ENCODE measurements at regions not wholly inside any gene's neighbourhood (a gene's known extent, or its start where the extent isn't known, plus 50 kb on each side); places are given as distances from the start of the nearest gene placed in this dataset.

GRCh38 chr3:35422101-35422500 lies 217.2 kb upstream of the ARPP21 start:
- no peak overlapping the region for H3K4me3 ChIP-seq (ENCODE audit: low read depth, low read length)
- no peak overlapping the region for H4K12ac ChIP-seq (ENCODE audit: low read depth, low read length)
- no peak overlapping the region for H2BK12ac ChIP-seq (ENCODE audit: low read length)
- H3K4me1 ChIP-seq (ENCODE audit: control insufficient read depth in 1 of 2, insufficient read depth in 2 of 2, low read length in 2 of 2), result no peaks in the 10 kb centered on the region
- H3K36me3 ChIP-seq (ENCODE audit: control insufficient read depth in 1 of 2, insufficient read depth in 2 of 2, low read length in 2 of 2), result no peaks in the 10 kb centered on the region
- no peak overlapping the region for H3K4me2 ChIP-seq (ENCODE audit: low read length)
- no peak overlapping the region for H4K91ac ChIP-seq (ENCODE audit: low read depth, low read length)
- no peaks in the 10 kb centered on the region for H3K79me2 ChIP-seq (ENCODE audit: control insufficient read depth, insufficient read depth, low read length, poor library complexity)
- H3K79me1 ChIP-seq (ENCODE audit: low read length), result no peaks in the 10 kb centered on the region
- H3K18ac ChIP-seq (ENCODE audit: low read length), result no peak overlapping the region
- H2AK5ac ChIP-seq (ENCODE audit: low read length), result no peak overlapping the region
- H3K23ac ChIP-seq (ENCODE audit: low read length), result no peak overlapping the region
- no peak overlapping the region for H3K9ac ChIP-seq (ENCODE audit: low read length)
- no peak overlapping the region for H3K27ac ChIP-seq (ENCODE audit: low read depth, low read length)
- WGBS (ENCODE audit: extremely low coverage, insufficient coverage, insufficient read length), result no CpG with 5 or more reads among the region's 1 CpG
- H2AFZ ChIP-seq (ENCODE audit: insufficient read depth, low read length, poor library complexity), result no peak overlapping the region
- H3K4ac ChIP-seq (ENCODE audit: low read depth, low read length), result no peak overlapping the region
- no peaks in the 10 kb centered on the region for H3K9me3 ChIP-seq (ENCODE audit: insufficient read depth, low read depth, low read length)
- H3K14ac ChIP-seq (ENCODE audit: low read length), result no peak overlapping the region
- H2BK120ac ChIP-seq (ENCODE audit: insufficient read depth, low read length, poor library complexity), result no peak overlapping the region
- no peak overlapping the region for H2BK5ac ChIP-seq (ENCODE audit: low read depth, low read length, poor library complexity)
- no peak overlapping the region for H4K8ac ChIP-seq (ENCODE audit: low read depth, low read length)
- no peak for DNase-seq
- no peaks in the 10 kb centered on the region for H3K27me3 ChIP-seq (ENCODE audit: insufficient read depth, low read length)

DNA sequence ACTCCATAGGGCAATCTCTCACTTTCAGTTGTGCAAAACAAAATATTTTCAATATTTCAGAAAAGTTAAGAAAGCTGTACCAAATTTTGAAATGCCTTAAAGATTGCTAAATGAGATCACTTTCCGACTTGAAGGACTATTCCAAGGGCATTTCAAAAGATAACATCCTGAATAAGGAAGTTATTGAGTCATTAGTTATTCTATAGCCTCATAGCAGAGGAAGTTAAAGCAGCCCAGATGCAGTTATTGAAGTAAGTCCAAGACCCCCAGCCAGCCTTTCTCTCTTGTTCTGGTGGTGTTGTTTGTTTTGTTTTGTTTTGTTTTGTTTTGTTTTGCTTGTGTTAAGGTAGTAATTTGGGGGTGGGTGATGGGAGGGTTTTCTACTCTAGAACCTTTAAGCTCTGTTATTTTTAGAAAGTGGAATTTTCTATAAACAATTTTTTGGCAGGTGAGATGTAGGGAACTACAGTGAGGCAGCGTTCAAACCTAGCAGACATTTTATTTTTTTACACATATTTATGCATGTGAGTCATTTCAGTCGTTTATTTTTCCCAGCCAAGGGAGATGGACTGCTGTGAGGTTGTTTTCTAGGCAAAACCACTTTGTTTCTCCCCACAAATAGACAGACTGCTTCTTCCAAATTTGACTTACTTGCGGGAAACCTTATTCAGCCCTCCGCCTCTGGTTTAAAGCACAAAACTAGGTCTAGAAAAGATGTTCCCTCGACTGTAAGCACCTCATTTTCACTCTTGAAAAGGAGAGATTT lies 216.3 kb upstream of the ARPP21 start:
- H2BK5ac ChIP-seq (ENCODE audit: low read depth, low read length, poor library complexity), result no peak overlapping the region
- no peak overlapping the region for H2BK120ac ChIP-seq (ENCODE audit: insufficient read depth, low read length, poor library complexity)
- H4K12ac ChIP-seq (ENCODE audit: low read depth, low read length), result no peak overlapping the region
- no peaks in the 10 kb centered on the region for H3K9me3 ChIP-seq (ENCODE audit: insufficient read depth, low read depth, low read length)
- no peak overlapping the region for H3K27ac ChIP-seq (ENCODE audit: low read depth, low read length)
- no peak for DNase-seq
- no peaks in the 10 kb centered on the region for H3K36me3 ChIP-seq (ENCODE audit: control insufficient read depth in 1 of 2, insufficient read depth in 2 of 2, low read length in 2 of 2)
- no peaks in the 10 kb centered on the region for H3K79me2 ChIP-seq (ENCODE audit: control insufficient read depth, insufficient read depth, low read length, poor library complexity)
- no peak overlapping the region for H3K4ac ChIP-seq (ENCODE audit: low read depth, low read length)
- no peak overlapping the region for H3K14ac ChIP-seq (ENCODE audit: low read length)
- no peak overlapping the region for H3K4me2 ChIP-seq (ENCODE audit: low read length)
- no peaks in the 10 kb centered on the region for H3K4me1 ChIP-seq (ENCODE audit: control insufficient read depth in 1 of 2, insufficient read depth in 2 of 2, low read length in 2 of 2)
- H3K23ac ChIP-seq (ENCODE audit: low read length), result no peak overlapping the region
- H4K8ac ChIP-seq (ENCODE audit: low read depth, low read length), result no peak overlapping the region
- no peaks in the 10 kb centered on the region for H3K27me3 ChIP-seq (ENCODE audit: insufficient read depth, low read length)
- no peak overlapping the region for H2AFZ ChIP-seq (ENCODE audit: insufficient read depth, low read length, poor library complexity)
- H3K9ac ChIP-seq (ENCODE audit: low read length), result no peak overlapping the region
- H4K91ac ChIP-seq (ENCODE audit: low read depth, low read length), result no peak overlapping the region
- no peaks in the 10 kb centered on the region for H3K79me1 ChIP-seq (ENCODE audit: low read length)
- no peak overlapping the region for H3K18ac ChIP-seq (ENCODE audit: low read length)
- no peak overlapping the region for H2BK12ac ChIP-seq (ENCODE audit: low read length)
- no peak overlapping the region for H3K4me3 ChIP-seq (ENCODE audit: low read depth, low read length)
- WGBS (ENCODE audit: extremely low coverage, insufficient coverage, insufficient read length), result no CpG with 5 or more reads among the region's 6 CpGs
- no peak overlapping the region for H2AK5ac ChIP-seq (ENCODE audit: low read length)

- no peaks in the 10 kb centered on the region for H3K9me3 ChIP-seq (ENCODE audit: insufficient read depth, low read depth, low read length)
- H3K27ac ChIP-seq (ENCODE audit: low read depth, low read length), result no peak overlapping the region
- no peaks in the 10 kb centered on the region for H3K79me2 ChIP-seq (ENCODE audit: control insufficient read depth, insufficient read depth, low read length, poor library complexity)
- no peak overlapping the region for H2BK5ac ChIP-seq (ENCODE audit: low read depth, low read length, poor library complexity)
- no peak overlapping the region for H4K8ac ChIP-seq (ENCODE audit: low read depth, low read length)
- no peaks in the 10 kb centered on the region for H3K27me3 ChIP-seq (ENCODE audit: insufficient read depth, low read length)
- WGBS (ENCODE audit: extremely low coverage, insufficient coverage, insufficient read length), result no CpG with 5 or more reads among the region's 3 CpGs
- no peak for DNase-seq
- H3K18ac ChIP-seq (ENCODE audit: low read length), result no peak overlapping the region
- no peaks in the 10 kb centered on the region for H3K79me1 ChIP-seq (ENCODE audit: low read length)
- H4K91ac ChIP-seq (ENCODE audit: low read depth, low read length), result no peak overlapping the region
- peak overlapping the region; percentile 80 for H2BK12ac ChIP-seq (ENCODE audit: low read length)
- no peaks in the 10 kb centered on the region for H3K4me1 ChIP-seq (ENCODE audit: control insufficient read depth in 1 of 2, insufficient read depth in 2 of 2, low read length in 2 of 2)
- no peak overlapping the region for H3K4me2 ChIP-seq (ENCODE audit: low read length)
- H3K4ac ChIP-seq (ENCODE audit: low read depth, low read length), result no peak overlapping the region
- no peak overlapping the region for H2BK120ac ChIP-seq (ENCODE audit: insufficient read depth, low read length, poor library complexity)
- H3K36me3 ChIP-seq (ENCODE audit: control insufficient read depth in 1 of 2, insufficient read depth in 2 of 2, low read length in 2 of 2), result no peaks in the 10 kb centered on the region
- H4K12ac ChIP-seq (ENCODE audit: low read depth, low read length), result no peak overlapping the region
- no peak overlapping the region for H3K14ac ChIP-seq (ENCODE audit: low read length)
- H3K9ac ChIP-seq (ENCODE audit: low read length), result no peak overlapping the region
- H3K4me3 ChIP-seq (ENCODE audit: low read depth, low read length), result no peak overlapping the region
- no peak overlapping the region for H2AFZ ChIP-seq (ENCODE audit: insufficient read depth, low read length, poor library complexity)
- no peak overlapping the region for H2AK5ac ChIP-seq (ENCODE audit: low read length)
- H3K23ac ChIP-seq (ENCODE audit: low read length), result no peak overlapping the region
Measured at GRCh38 chr3:35426366-35426958, 212.9 kb upstream of the ARPP21 start.

- Histone ChIP-seq H2BK5ac (ENCODE audit: low read depth, low read length, poor library complexity) (no peak overlapping the region), H3K27me3 (ENCODE audit: insufficient read depth, low read length) (no peaks in the 10 kb centered on the region), H3K4me1 (ENCODE audit: control insufficient read depth in 1 of 2, insufficient read depth in 2 of 2, low read length in 2 of 2) (peaks cover 6% of the 10 kb centered on the region in 2 experiments), H3K79me1 (ENCODE audit: low read length) (peaks cover 18% of the 10 kb centered on the region), H2BK12ac (ENCODE audit: low read length) (no peak overlapping the region), H3K18ac (ENCODE audit: low read length) (no peak overlapping the region), H3K27ac (ENCODE audit: low read depth, low read length) (peak overlapping the region; percentile 93), H3K79me2 (ENCODE audit: control insufficient read depth, insufficient read depth, low read length, poor library complexity) (no peaks in the 10 kb centered on the region), H3K23ac (ENCODE audit: low read length) (no peak overlapping the region), H4K8ac (ENCODE audit: low read depth, low read length) (no peak overlapping the region), H2AFZ (ENCODE audit: insufficient read depth, low read length, poor library complexity) (no peak overlapping the region), H3K9me3 (ENCODE audit: insufficient read depth, low read depth, low read length) (no peaks in the 10 kb centered on the region), H3K9ac (ENCODE audit: low read length) (no peak overlapping the region), H3K36me3 (ENCODE audit: control insufficient read depth in 1 of 2, insufficient read depth in 2 of 2, low read length in 2 of 2) (no peaks in the 10 kb centered on the region), H3K4me3 (ENCODE audit: low read depth, low read length) (no peak overlapping the region), H2BK120ac (ENCODE audit: insufficient read depth, low read length, poor library complexity) (no peak overlapping the region), H3K4me2 (ENCODE audit: low read length) (peak overlapping the region; percentile 51), H2AK5ac (ENCODE audit: low read length) (no peak overlapping the region), H3K4ac (ENCODE audit: low read depth, low read length) (no peak overlapping the region), H4K91ac (ENCODE audit: low read depth, low read length) (no peak overlapping the region), H4K12ac (ENCODE audit: low read depth, low read length) (no peak overlapping the region), H3K14ac (ENCODE audit: low read length) (no peak overlapping the region)
- DNase-seq, result no peak
- WGBS (ENCODE audit: extremely low coverage, insufficient coverage, insufficient read length), result no CpG with 5 or more reads among the region's 1 CpG
Measured at GRCh38 chr3:35437381-35437780, 201.9 kb upstream of the ARPP21 start.

Data from trophoblast cell (in vitro differentiated cells and primary cell).